NCI-H1694 (cell line): ENCODE measurements at regions not wholly inside any gene's neighbourhood (a gene's known extent, or its start where the extent isn't known, plus 50 kb on each side); places are given as distances from the start of the nearest gene placed in this dataset.

Experiments
- DNase-seq: peaks from one replicate; lab custom pipeline; 2025; lab: John Stamatoyannopoulos, UW

DNA sequence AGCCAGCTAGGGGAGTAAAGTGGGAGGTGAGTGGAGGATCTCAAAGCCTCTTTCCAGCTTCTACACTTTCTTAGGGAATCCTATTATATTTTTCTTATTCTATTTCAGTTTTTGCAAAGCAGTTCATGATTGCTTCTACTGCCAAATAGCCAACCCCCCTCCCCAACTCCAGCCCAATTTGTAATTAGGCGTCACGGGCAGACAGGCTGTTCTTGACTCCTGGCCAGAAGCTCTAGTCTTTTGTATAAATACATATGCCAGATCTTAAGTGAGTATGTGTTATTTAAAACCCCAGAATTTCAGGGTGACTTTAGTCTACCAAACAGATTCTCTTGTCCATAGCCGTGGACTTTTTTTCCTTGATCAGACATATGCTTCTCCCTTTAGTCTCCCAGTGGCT is 255.2 kb downstream of the BUB3 start:
- peak; percentile 10 for DNase-seq

GRCh38 chr10:123409884-123410283 is 255.7 kb downstream of the BUB3 start:
- DNase-seq, result no peak

- no peak for DNase-seq
Measured at GRCh38 chr10:123413353-123413752, 252.8 kb upstream of the GPR26 start.

DNA sequence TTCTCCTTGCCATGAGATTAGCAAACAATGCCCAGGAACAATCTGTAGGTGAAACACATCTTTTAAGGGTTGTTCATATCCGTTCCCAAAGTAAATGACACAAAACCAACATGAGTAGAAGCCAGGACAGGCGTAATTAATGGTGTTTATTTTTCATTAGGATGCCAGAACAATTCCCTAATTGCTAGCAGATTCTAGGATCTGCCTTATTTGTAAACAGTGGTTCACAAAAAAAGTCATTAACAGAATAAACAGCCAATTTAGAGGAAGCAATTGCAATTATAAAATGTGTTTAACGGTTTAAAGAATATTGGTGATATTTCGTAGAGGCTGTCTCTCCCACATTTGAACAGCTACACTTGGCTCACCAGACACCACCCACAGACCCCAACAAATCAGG is 250.6 kb upstream of the GPR26 start:
- no peak for DNase-seq

DNA sequence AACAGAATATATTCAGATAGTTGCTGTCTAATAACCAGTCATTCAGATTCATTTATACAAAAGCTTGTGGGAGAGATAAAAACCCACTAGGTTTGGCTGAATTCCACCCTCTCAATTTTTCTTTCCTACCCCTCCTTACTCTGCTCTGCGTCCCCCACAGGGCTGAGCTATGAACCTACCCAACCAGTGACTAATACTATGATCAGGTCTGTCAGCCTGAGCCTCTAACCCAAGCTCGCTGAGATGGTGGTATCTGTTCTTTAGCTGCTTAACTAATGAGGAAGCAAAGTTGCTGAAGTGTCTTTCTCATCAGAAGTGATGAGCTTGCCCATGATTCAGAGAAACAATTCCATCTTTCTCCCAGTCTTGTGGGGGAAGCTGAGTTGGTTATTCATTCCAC is 248.7 kb upstream of the GPR26 start:
- no peak for DNase-seq

DNA sequence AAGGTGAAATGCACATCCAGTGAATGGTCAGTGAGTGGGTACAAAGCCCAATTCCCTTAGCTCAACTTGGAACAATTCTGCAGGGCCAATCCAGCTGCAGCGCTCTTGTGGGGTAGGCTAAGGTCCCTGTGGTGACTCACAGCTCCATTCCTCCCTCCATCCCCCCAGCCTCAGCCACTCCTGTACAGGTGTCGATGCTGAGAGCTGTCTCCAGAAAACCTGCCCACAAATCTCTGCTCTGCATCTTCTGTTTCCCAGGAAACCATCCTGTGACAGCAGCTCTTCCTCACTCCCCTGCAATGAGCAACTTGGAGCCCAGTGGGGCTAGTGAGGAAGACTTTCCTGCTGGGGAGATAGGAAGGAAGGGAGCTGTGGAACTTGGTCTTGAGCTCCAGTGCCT is 244.7 kb upstream of the GPR26 start:
- no peak for DNase-seq

GRCh38 chr10:123422261-123422660 is 243.9 kb upstream of the GPR26 start:
- DNase-seq, result no peak

DNA sequence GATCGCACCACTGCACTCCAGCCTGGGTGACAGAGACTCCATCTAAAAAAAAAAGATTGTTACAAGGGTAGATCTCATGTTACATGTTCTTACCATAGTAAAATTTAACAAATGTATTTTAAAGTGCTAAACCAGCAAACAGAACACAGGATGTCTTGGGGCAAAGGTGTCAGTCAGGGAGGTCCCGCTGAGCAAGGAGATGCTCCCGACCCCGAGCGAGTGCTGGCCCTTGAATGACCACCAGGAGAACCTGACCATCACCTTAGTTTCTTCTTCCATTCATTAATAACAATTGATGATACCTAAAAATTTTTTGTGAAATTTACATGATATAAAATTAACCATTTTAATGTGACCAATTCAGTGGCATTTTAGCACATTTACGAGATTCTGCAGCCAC is 241.6 kb upstream of the GPR26 start:
- DNase-seq, result no peak

- DNase-seq, result no peak
Measured at GRCh38 chr10:123425680-123426079, 240.5 kb upstream of the GPR26 start.

GRCh38 chr10:123427165-123427786 is 238.9 kb upstream of the GPR26 start:
- peak; percentile 2 for DNase-seq

GRCh38 chr10:123428391-123428790 is 237.8 kb upstream of the GPR26 start:
- DNase-seq, result peak; percentile 32

- DNase-seq, result no peak
Measured at GRCh38 chr10:123429706-123430221, 236.4 kb upstream of the GPR26 start.

GRCh38 chr10:123433539-123433938 is 232.6 kb upstream of the GPR26 start:
- no peak for DNase-seq

GRCh38 chr10:123434435-123435039 is 231.6 kb upstream of the GPR26 start:
- no peak for DNase-seq

DNA sequence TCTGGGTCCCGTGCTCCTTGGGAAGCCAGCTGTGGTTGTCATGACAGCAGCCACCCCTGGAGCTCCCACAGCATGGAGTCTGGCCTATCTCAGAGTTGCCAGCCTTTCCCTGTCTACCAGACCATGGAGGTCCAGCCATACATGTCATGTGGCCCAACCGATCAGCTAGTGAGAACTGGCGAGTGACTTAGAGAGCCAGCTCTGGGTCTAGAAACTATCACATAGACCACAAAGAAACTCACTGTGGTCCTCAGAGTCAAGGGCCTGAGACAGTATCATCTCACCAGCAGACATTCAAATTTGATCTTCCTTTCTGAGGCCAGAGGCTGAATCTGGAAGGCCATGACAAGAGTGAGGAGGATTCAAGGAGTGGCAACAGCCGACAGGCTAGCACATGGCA is 223.3 kb upstream of the GPR26 start:
- no peak for DNase-seq

DNA sequence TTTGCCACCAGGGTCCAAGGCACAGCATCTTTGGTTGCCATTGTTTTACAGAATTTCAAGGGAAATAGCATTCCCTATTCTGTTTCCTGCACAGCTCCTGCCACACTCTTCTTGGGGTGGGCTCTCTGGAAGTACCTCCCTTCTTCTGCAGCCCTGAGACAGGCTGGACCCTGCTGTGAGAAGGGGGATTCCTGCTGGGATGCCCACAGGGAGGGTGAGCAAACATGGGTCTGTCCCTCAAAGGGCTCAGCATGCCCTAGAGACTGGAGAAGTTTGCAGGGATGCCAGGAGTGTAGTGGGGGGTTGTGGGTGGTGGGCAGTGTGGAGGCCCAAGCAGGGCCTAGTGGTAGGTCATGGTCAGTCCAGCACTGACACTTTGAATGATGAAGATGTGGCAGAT is 222.2 kb upstream of the GPR26 start:
- DNase-seq, result no peak

DNA sequence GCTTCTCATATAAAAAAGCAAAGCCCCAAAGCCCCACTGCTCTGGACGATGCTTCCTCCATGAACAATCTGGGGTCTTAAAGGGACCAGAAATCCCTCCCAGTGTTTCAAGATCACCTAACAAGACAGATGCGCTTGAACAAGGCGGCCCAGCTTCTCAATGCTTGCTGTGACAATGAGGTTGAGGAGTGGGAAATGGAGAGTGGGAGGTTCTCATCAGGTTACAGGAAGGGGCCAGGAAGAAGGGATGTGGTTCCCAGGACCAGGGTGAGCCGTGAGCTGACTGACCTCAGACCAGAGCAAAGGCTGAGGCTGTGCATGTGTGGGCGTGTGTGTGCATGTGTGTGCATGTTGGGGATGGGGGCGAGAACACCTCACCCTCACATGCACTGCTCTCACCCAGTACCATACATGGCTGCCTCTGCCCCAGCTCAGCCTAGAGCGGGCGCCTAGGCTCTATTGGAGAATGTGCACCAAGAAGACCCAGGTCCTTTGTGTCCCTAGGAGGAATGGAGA is 220.8 kb upstream of the GPR26 start:
- no peak for DNase-seq

DNA sequence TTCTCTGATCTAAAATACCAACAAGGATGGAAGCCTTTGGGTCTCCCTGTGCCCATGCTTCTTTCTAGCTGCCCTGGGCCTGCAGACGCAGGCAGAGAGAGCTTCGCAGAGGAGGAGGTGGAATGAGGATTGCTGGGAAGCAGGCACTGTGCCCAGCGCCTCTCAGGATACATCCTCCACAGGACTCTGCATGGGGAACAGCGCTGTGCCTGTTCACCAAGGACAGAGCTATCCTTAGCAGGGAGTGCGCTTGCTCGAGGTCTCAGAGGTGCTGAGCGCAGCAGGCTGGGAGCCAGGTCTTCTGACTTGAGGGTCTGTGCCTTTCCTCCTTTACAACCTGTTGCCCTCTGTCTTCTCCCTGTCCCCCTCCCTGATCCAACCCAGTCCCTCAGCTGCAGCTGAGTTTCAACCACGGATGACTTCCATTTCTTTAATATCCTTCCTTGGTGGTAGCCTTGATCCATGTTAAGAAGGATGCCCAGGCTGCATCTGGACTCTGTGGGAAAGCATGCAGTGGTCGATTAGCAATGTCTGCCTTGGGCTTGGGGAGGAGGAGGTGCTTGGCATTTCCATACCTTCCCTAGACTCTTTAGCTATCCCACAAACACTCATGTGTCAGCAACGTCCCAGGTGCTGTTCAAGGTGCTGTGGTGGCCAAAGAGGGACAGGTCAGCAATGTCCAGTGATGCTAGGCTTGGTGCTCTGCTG is 219.6 kb upstream of the GPR26 start:
- no peak for DNase-seq

DNA sequence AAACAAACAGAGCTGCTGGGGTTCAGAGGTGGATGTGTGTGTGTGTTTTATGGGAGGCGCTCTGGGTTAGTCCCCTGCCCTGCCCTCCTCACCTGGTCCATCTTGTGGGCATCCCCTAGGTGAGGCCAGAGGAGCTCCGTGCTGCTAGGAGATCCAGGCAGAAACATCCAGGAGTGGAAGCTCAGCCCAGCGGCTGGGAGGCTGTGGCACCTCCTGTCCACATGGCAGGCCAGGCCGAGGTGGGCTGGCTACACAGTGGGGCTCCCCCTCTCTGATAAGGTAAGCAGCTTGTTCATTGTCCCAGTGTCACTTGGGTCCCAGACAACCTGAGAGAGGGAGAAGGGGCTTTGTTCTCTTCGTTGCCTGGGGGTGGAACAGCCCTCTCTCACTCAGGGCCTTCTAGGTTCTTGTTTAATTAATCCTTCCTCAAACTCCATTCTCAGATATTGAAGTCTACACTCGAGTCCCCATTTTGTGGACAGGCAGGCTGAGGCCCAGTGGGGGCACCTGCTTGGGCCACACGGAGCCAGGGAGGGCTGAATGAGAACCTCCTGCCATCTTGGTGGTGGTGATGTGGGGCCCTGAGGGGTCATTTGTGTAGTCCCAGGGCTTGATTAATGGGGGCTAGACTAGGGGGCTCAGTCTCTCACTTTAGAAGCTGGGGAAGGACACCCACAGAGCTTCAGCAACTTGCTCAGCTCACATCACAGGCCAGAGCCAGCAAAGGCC is 216.8 kb upstream of the GPR26 start:
- no peak for DNase-seq

DNA sequence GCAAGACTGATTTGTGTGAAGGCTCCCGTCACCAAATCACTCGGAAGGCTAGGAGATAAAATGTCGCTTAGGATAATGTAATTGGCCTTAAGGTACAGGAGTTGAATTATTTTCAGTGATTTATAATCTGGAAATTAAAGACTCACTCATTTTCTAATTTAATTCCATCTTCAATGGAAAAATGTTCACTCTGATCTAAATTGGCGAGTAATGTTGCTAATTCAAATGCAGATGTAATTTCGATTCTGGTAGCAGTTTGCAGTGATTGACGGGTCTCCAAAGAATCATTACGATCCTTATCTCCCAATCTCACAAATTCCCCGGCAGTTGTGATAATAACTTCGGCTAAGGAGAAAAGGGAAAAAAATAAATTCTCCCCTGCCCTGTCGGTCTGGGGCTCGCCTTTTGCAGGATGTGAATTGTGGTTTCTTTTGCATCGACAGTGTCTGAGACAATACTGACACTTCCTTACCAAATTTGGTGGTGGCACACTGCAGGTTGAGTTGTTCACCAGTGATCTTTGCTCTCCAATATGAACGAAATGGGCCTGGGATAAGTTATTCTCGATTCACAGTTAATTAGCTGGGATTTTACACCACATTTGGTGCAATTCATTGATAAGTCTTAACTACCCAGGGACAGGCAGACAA is 215.1 kb upstream of the GPR26 start:
- DNase-seq, result no peak

DNA sequence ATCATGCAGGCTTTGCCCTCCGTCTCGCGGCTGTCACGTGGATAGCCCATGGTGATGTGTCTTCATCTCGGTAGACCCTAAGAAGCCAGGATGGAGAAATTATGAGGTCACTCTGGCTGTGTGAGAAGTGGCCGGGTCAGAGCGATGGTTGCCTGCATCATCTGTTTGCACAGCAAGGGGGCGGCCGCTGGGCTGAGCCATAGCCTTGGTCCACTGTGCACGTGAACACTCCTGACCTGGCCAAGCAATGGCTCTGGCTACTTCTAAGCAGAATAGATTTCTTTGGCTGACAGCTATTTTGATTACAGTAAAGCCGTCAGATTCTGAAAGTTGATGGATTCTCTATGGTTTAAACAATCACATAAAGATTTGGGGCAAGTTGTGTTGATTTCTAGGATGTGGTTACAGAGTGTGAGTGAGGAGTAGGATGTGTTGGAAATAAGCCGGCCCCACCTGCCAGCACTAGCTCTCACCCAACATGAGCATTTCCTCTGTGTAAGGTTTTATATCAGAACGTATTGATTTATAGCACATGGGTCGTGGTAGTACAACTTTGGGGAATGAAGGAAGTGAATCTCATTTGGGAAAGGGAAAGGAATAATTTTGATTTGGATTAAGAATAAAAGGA is 214.4 kb upstream of the GPR26 start:
- no peak for DNase-seq
